Skeletal muscle cell (primary cell): ENCODE measurements at regions not wholly inside any gene's neighbourhood (a gene's known extent, or its start where the extent isn't known, plus 50 kb on each side); places are given as distances from the start of the nearest gene placed in this dataset.
A peak's percentile ranks its signal among the peaks of the same experiment; 100 is the strongest.

Experiments used
- DNase-seq: peaks from one replicate; pipeline ENCODE4 v3.0.0-alpha.2; 2010; ENCODE audit warnings: low read depth
- H3K4me3 ChIP-seq: 2 replicates; pipeline ENCODE4 v1.5.1; 2011; ENCODE audit warnings: low read depth, mild to moderate bottlenecking, control low read depth, low read length, moderate library complexity

- H3K4me3 ChIP-seq: no peak overlapping the region
- no peak for DNase-seq
Observed at GRCh38 chr1:221457685-221458446, 284.0 kb downstream of the DUSP10 start.

- peak; percentile 64 for DNase-seq
- no peak overlapping the region for H3K4me3 ChIP-seq
Observed at GRCh38 chr1:221458447-221459156, 283.3 kb downstream of the DUSP10 start.

- no peak overlapping the region for H3K4me3 ChIP-seq
- DNase-seq: no peak
Observed at GRCh38 chr1:221459558-221459957, 282.3 kb downstream of the DUSP10 start.

- no peak for DNase-seq
- no peak overlapping the region for H3K4me3 ChIP-seq
Observed at GRCh38 chr1:221462345-221462744, 279.5 kb downstream of the DUSP10 start.

- H3K4me3 ChIP-seq: no peak overlapping the region
- DNase-seq: no peak
Observed at GRCh38 chr1:221468546-221468945, 273.3 kb downstream of the DUSP10 start.

GRCh38 chr1:221469476-221469875 is 272.4 kb downstream of the DUSP10 start:
- DNase-seq: no peak
- no peak overlapping the region for H3K4me3 ChIP-seq

DNA sequence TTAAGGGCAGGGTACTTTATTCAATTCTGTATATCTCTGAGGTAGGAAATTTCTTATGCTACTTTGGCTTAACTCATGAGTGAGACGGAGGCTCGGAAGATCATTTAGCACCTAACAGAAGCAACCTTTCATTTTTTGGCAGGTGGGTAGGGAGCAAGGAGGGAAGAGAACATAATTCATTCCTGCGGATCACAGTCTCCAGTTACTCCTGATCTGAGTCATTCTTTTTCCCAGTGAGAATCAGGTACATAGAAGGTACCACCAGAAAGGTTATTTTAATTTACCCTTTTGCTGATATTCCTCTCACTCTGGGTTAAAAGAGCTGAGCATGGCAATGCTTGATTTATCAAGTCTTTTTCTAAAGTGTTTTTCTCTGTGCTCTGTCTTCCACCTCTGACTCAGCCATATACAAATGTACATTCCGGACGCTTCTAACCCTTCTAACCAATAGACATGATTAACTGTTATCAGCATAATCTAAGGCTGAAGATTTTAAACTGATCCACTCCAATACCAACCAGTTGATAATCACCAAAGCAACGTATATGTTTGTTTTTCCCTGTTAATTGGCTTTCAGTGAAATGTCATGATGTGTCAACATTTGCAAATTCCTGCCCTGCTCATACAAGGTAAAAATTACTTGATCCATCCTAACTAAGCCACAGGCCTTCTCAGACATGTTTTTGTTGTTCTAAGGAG is 271.7 kb downstream of the DUSP10 start:
- no peak overlapping the region for H3K4me3 ChIP-seq
- no peak for DNase-seq

- no peak for DNase-seq
- H3K4me3 ChIP-seq: no peak overlapping the region
Observed at GRCh38 chr1:221473411-221473810, 268.5 kb downstream of the DUSP10 start.

GRCh38 chr1:221477252-221477651 is 264.6 kb downstream of the DUSP10 start:
- no peak for DNase-seq
- H3K4me3 ChIP-seq: no peak overlapping the region

DNA sequence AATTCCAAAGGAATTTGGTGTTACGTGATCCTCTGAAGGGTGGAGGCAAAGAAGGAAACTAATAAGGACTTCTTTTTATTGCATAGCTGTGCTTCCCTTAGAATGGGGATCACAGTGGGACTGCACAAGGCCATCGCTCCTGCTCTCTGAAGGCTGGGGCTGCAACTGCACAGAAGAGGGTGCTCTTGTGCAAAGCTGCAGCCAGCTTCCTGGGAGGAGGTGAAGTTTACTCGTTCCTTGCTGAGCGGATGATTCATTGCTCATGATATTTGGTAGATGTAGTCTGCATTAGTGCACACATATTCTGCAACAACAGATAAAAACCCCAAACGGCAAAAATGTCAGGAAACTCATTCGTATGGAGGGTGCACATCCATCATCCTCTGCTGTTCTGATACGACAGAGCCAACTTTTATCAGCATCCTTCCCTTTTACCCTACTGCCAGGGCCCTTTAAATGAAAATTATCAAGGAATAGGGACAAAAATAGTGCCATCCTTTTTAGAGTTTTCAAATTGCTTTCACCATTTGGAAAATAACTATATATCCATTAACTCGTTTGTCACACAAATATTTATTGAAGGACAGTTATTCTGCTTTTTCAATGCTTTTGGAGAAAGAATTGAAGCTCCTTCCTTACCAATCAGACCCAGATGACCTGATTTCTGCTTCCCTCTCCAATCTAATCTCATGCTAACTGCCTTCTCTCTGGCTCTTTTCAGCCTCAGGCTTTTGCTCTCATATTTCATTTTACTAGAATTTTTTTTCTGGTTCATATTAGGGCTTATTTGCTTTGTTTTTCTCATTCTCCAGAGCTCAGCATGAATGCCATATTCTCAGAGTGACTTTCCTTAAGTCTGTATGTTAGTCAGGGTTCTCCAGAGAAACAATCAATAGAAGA is 263.6 kb downstream of the DUSP10 start:
- DNase-seq: peak; percentile 67
- no peak overlapping the region for H3K4me3 ChIP-seq

DNA sequence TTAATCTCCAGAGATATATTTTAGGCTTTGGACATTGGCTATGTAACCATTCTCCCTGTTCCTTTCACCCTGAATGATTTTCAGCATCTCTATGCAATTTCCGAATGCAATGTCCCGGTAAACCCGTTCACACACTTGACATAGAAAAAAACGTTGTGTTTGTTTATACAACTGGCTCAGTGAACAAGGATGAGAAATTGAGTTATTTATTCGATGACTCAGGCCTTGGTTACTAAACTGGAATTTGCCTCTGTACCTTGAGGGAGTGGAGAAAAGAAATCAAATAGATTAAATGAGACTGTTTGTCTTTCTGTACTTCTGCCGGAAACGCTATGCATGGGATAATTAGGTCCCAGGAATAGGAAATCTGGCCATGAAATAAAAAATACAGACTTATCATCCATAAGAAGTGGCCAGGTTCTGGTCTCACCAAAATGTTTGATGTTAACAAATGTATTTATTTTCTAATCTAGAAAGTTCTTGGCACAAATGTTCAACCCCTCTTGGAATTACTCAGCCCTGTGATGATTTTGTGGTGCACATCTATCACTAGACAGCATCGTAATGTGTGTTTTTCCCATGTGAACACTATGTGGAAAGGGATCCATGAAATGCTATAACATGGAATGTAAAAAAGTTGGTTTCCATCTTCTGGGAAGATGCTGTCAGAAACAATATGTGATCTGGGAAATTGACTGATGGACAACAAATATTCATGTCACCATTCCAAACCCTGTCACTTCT is 253.9 kb downstream of the DUSP10 start:
- DNase-seq: peak; percentile 35
- H3K4me3 ChIP-seq: no peak overlapping the region

GRCh38 chr1:221488550-221488949 is 253.3 kb downstream of the DUSP10 start:
- H3K4me3 ChIP-seq: no peak overlapping the region

GRCh38 chr1:221494670-221495069 is 247.2 kb downstream of the DUSP10 start:
- H3K4me3 ChIP-seq: no peak overlapping the region
- no peak for DNase-seq

More at GRCh38 chr1:221488550-221488949, 253.3 kb downstream of the DUSP10 start:
- no peak for DNase-seq

DNA sequence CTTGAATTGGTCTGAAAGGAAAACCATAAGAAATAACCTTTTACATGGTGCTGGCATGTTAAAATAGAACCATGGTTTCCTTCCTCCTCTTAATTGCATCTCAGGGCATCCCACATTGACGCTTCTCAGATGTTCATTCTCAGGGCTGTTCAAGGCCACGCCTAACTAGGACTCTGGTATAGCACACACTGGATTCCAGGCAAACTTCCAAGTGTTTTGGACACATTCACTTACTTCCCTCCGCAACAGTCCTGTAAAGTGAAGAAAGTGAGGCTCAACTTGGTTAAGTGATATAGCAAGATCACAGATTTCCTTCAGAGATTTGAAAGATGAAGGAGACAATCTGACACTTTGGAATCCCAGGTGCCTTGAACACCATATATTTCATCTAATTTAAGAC is 244.8 kb downstream of the DUSP10 start:
- DNase-seq: no peak
- H3K4me3 ChIP-seq: no peak overlapping the region

DNA sequence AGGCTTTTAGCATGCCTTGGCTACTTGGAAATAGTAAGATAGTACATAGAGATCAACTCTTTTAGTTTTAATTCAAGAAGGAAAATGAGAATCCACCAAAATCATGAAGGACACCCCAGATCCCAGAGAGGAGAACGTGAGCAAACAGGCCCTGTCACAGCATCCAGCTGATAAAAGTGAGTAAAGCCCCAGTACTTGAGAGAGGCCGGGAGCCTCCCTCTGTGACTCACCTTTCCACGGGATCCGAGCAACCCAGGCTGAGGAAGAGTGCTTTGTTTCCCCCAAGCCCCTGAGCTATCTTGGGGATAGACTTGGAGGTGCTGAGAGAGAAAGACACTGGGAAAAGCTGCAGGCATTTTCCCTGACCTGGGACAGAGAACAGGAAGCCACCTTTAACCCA is 238.6 kb downstream of the DUSP10 start:
- no peak overlapping the region for H3K4me3 ChIP-seq
- DNase-seq: no peak

DNA sequence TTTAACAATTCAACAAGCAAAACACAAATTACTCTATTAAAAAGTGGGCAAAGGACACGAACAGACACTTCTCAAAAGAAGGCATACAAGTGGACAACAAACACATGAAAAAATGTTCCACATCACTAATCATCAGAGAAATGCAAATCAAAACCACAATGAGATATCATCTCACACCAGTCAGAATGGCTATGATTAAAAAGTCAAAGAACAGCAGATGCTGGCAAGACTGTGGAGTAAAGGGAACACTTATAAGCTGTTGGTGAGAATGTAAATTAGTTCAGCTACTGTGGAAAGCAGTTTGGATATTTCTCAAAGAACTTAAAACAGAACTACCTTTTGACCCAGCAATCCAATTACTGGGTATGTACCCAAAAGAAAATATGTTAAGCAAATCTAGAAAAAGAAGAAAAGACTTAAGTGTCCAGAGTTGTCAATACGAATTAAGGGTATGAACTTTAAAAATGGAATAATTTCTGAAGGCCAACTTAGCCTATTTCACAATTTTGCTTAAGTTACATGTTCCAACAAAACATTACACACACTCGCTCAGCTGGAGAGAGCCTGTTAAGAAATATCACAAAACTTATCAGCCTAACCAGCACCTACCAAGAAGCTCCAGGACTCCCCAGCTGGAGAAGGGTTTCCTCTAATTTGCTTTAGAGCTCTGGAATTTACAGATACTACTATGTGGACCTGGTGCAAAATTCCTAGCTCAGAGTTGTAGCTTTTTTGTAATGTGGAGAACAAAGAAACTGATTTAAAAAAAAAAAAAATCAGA is 232.1 kb downstream of the DUSP10 start:
- no peak overlapping the region for H3K4me3 ChIP-seq
- no peak for DNase-seq

- no peak overlapping the region for H3K4me3 ChIP-seq
- DNase-seq: no peak
Observed at GRCh38 chr1:221510793-221511503, 230.9 kb downstream of the DUSP10 start.
